G401 (cell line): ENCODE measurements at regions not wholly inside any gene's neighbourhood (a gene's known extent, or its start where the extent isn't known, plus 50 kb on each side); places are given as distances from the start of the nearest gene placed in this dataset.

ENCODE experiments used
- DNase-seq: peaks from one replicate; pipeline ENCODE4 v3.0.0-alpha.2; 2015; ENCODE audit warnings: low spot score
- in situ Hi-C: cut with HindIII; loops from 2 replicates; pipeline ENCODE4 v1.10.0; 2016; ENCODE audit warnings: low sequenced_read_pairs, mixed read lengths

- no peak for DNase-seq
- in situ Hi-C loops, result no loop called here
Measured at GRCh38 chr3:94875149-94875548, 812.3 kb downstream of the NSUN3 start.

GRCh38 chr3:94887065-94887464 lies 824.2 kb downstream of the NSUN3 start:
- in situ Hi-C loops, result no loop called here
- no peak for DNase-seq

- no peak for DNase-seq
- in situ Hi-C loops, result no loop called here
Measured at GRCh38 chr3:94896994-94897393, 834.1 kb downstream of the NSUN3 start.

- in situ Hi-C loops, result no loop called here
- no peak for DNase-seq
Measured at GRCh38 chr3:94904156-94904674, 841.4 kb downstream of the NSUN3 start.

GRCh38 chr3:94909726-94910125 lies 846.9 kb downstream of the NSUN3 start:
- in situ Hi-C loops, result no loop called here
- no peak for DNase-seq

GRCh38 chr3:94912656-94913055 lies 849.8 kb downstream of the NSUN3 start:
- in situ Hi-C loops, result no loop called here
- DNase-seq, result no peak

GRCh38 chr3:94927175-94927574 lies 864.3 kb downstream of the NSUN3 start:
- no peak for DNase-seq

GRCh38 chr3:94928921-94929320 lies 866.1 kb downstream of the NSUN3 start:
- in situ Hi-C loops, result no loop called here
- DNase-seq, result no peak

More at GRCh38 chr3:94927175-94927574, 864.3 kb downstream of the NSUN3 start:
- in situ Hi-C loops, result no loop called here

- in situ Hi-C loops, result no loop called here
- DNase-seq, result no peak
Measured at GRCh38 chr3:94935738-94936580, 873.1 kb downstream of the NSUN3 start.

- in situ Hi-C loops, result no loop called here
- DNase-seq, result no peak
Measured at GRCh38 chr3:94937980-94938379, 875.1 kb downstream of the NSUN3 start.

GRCh38 chr3:94946683-94947082 lies 883.8 kb downstream of the NSUN3 start:
- no peak for DNase-seq
- in situ Hi-C loops, result no loop called here

- in situ Hi-C loops, result no loop called here
- no peak for DNase-seq
Measured at GRCh38 chr3:94961423-94962100, 898.7 kb downstream of the NSUN3 start.

- in situ Hi-C loops, result no loop called here
- DNase-seq, result no peak
Measured at GRCh38 chr3:94965867-94966475, 903.1 kb downstream of the NSUN3 start.

- in situ Hi-C loops, result no loop called here
Measured at GRCh38 chr3:94967196-94967595, 904.3 kb downstream of the NSUN3 start.

GRCh38 chr3:94968519-94968918 lies 905.7 kb downstream of the NSUN3 start:
- in situ Hi-C loops, result no loop called here
- no peak for DNase-seq

More at GRCh38 chr3:94967196-94967595, 904.3 kb downstream of the NSUN3 start:
- no peak for DNase-seq

- no peak for DNase-seq
- in situ Hi-C loops, result no loop called here
Measured at GRCh38 chr3:94972066-94972465, 909.2 kb downstream of the NSUN3 start.

- no peak for DNase-seq
- in situ Hi-C loops, result no loop called here
Measured at GRCh38 chr3:94978084-94978483, 915.2 kb downstream of the NSUN3 start.

- no peak for DNase-seq
- in situ Hi-C loops, result no loop called here
Measured at GRCh38 chr3:94985778-94986177, 922.9 kb downstream of the NSUN3 start.

GRCh38 chr3:94990952-94991705 lies 928.3 kb downstream of the NSUN3 start:
- DNase-seq, result no peak
- in situ Hi-C loops, result no loop called here
